ENCODE measurements at regions not wholly inside any gene's neighbourhood (a gene's known extent, or its start where the extent isn't known, plus 50 kb on each side); places are given as distances from the start of the nearest gene placed in this dataset.

DNA sequence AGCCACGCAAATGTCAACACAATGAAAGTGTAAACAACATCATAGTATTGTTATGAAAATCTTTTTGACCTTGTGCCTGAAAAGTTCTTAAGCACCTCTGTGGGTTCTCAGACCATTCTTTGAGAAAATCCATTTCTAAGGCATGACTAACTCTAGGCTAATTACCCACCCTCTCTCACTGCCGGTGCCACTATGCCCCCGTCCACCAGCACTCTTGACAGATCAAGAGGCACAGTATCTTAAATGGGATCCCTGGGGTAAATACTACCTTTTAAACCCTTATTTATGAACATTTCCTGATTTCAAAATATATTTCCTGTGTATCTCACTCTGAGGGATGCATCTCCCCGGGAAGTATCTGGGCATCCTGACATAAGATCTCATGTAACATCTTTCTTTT, 607.5 kb downstream of the METTL15 start:
- TF ChIP-seq, protein P1, sequence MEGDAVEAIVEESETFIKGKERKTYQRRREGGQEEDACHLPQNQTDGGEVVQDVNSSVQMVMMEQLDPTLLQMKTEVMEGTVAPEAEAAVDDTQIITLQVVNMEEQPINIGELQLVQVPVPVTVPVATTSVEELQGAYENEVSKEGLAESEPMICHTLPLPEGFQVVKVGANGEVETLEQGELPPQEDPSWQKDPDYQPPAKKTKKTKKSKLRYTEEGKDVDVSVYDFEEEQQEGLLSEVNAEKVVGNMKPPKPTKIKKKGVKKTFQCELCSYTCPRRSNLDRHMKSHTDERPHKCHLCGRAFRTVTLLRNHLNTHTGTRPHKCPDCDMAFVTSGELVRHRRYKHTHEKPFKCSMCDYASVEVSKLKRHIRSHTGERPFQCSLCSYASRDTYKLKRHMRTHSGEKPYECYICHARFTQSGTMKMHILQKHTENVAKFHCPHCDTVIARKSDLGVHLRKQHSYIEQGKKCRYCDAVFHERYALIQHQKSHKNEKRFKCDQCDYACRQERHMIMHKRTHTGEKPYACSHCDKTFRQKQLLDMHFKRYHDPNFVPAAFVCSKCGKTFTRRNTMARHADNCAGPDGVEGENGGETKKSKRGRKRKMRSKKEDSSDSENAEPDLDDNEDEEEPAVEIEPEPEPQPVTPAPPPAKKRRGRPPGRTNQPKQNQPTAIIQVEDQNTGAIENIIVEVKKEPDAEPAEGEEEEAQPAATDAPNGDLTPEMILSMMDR (IDR thresholded peaks at IDR 0.05; ENCODE audit: insufficient read depth, low read depth, low read length): no peak
- no peak overlapping the region for H3K4me3 ChIP-seq (ENCODE audit: low read depth, low read length)
- DNase-seq (ENCODE audit: low read depth): no peak
- H3K36me3 ChIP-seq (ENCODE audit: control insufficient read depth, insufficient read depth, low read length): no peaks in the 10 kb centered on the region
- POLR2A ChIA-PET: no interaction called here
- CTCF ChIA-PET: no interaction called here
- H3K27me3 ChIP-seq (ENCODE audit: control insufficient read depth, insufficient read depth, low read length): no peaks in the 10 kb centered on the region

DNA sequence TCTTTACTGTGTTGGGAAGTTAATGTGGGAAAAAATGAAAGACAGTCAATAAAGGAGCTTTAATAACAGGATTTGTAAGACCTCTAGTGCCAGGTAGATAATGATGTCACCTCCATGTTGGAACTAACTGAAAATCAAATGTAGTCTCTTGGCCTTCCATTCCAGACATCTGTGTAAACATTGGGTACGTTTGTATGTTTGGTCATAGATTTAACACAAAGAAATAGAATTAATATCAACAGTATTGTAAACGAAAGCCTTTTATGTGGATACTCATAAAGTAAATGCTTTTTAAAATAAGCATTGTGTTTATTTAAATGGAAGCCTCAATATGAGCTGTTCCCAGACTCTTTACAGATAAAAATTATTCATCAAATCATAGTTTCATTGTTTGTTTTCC, 605.7 kb downstream of the METTL15 start:
- Histone ChIP-seq H3K36me3 (ENCODE audit: control insufficient read depth, insufficient read depth, low read length) (no peaks in the 10 kb centered on the region), H3K4me3 (ENCODE audit: low read depth, low read length) (no peak overlapping the region), H3K27me3 (ENCODE audit: control insufficient read depth, insufficient read depth, low read length) (no peaks in the 10 kb centered on the region)
- TF ChIP-seq, protein P1 (IDR thresholded peaks at IDR 0.05; ENCODE audit: insufficient read depth, low read depth, low read length): no peak
- ChIA-PET POLR2A (interaction anchor here (0.5 kb wide), 1 partner anchor 1559 kb away, joined by 4 read pairs; no protein-coding TSS in a partner anchor), CTCF (no interaction called here)
- DNase-seq (ENCODE audit: low read depth): no peak

DNA sequence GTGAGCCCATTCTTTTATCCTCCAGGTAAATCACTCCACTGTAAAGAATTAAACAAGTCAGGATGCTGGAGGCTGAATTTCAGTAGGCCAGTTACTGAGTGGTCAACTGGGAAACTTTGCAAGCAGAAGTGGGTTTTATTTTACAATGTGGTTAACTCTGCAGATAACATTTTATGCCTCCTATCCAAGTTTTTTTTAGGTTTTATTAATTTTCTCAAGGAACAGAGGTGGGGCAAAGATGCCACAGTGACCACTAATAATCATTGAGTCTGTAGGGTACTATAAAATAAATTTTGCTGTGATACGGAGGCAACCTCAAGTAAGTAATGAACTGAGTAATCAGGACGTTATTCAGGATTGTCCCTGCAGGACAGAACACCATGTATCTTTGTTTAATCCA, 599.9 kb downstream of the METTL15 start:
- TF ChIP-seq, protein P1 (IDR thresholded peaks at IDR 0.05; ENCODE audit: insufficient read depth, low read depth, low read length): no peak
- Histone ChIP-seq H3K27me3 (ENCODE audit: control insufficient read depth, insufficient read depth, low read length) (no peaks in the 10 kb centered on the region), H3K36me3 (ENCODE audit: control insufficient read depth, insufficient read depth, low read length) (no peaks in the 10 kb centered on the region), H3K4me3 (ENCODE audit: low read depth, low read length) (no peak overlapping the region)
- DNase-seq (ENCODE audit: low read depth): no peak
- ChIA-PET CTCF (interaction anchor here (1.3 kb wide), 1 partner anchor 11 kb away, joined by 3 read pairs; no protein-coding TSS in a partner anchor), POLR2A (no interaction called here)

DNA sequence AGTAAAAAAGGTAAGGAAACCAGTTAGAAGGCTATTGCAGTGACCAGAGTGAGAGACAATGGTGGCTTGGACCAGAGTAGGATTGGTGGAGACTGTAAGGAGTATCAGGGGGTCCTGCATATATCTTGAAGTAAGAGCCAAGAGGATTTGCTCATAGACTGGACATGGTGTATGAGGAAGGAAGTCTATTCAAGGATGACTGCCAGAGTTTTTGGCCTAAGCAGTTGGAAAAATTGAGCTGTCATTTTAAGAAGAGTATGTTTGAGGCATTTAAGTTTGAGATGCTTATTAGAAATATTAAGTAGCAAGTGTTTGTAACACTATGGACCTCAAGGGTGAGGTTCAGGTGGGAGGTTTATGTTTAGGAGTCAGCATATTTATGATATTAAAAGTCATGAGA, 596.6 kb downstream of the METTL15 start:
- TF ChIP-seq, protein P1 (IDR thresholded peaks at IDR 0.05; ENCODE audit: insufficient read depth, low read depth, low read length): no peak
- POLR2A ChIA-PET: interaction anchor here (0.6 kb wide), 1 partner anchor 53 kb away, joined by 3 read pairs; no protein-coding TSS in a partner anchor
- DNase-seq (ENCODE audit: low read depth): no peak
- CTCF ChIA-PET: no interaction called here
- Histone ChIP-seq H3K36me3 (ENCODE audit: control insufficient read depth, insufficient read depth, low read length) (no peaks in the 10 kb centered on the region), H3K4me3 (ENCODE audit: low read depth, low read length) (no peak overlapping the region), H3K27me3 (ENCODE audit: control insufficient read depth, insufficient read depth, low read length) (no peaks in the 10 kb centered on the region)

DNA sequence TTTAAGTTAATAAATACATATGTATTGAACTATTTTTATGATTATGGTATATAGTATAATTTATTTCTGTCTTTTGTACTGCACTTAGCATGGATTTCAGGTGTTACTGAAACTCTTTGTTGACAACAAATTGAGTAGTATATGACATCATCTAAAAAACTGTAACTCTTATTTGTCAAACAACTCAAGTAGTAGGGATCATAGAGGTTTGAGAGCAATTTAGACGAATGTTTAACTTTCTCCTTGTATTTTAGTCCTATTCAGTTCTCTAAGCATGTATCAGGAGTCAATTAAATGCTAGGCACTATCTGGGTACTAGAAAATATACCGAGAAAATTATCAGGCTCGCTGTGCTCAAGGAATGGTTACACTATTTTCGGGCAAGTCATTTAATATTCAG, 595.2 kb downstream of the METTL15 start:
- no peaks in the 10 kb centered on the region for H3K27me3 ChIP-seq (ENCODE audit: control insufficient read depth, insufficient read depth, low read length)
- H3K36me3 ChIP-seq (ENCODE audit: control insufficient read depth, insufficient read depth, low read length): no peaks in the 10 kb centered on the region
- ChIA-PET POLR2A (no interaction called here), CTCF (no interaction called here)
- no peak for DNase-seq (ENCODE audit: low read depth)
- no peak overlapping the region for H3K4me3 ChIP-seq (ENCODE audit: low read depth, low read length)
- TF ChIP-seq, protein P1 (IDR thresholded peaks at IDR 0.05; ENCODE audit: insufficient read depth, low read depth, low read length): no peak
